SK-N-MC (cell line): ENCODE measurements at regions not wholly inside any gene's neighbourhood (a gene's known extent, or its start where the extent isn't known, plus 50 kb on each side); places are given as distances from the start of the nearest gene placed in this dataset.

ENCODE experiments used
- EZH2 ChIP-seq: fragments of 200-600 bp; sonication (generic); IDR thresholded peaks from one replicate; pipeline ENCODE4 v1.6.1; 2017; ENCODE audit warnings: antibody characterized with exemption
- POLR2AphosphoS5 ChIP-seq: IDR thresholded peaks from 2 replicates; pipeline ENCODE4 v1.6.1; 2012; ENCODE audit warnings: mild to moderate bottlenecking, low read depth, low read length, borderline replicate concordance

DNA sequence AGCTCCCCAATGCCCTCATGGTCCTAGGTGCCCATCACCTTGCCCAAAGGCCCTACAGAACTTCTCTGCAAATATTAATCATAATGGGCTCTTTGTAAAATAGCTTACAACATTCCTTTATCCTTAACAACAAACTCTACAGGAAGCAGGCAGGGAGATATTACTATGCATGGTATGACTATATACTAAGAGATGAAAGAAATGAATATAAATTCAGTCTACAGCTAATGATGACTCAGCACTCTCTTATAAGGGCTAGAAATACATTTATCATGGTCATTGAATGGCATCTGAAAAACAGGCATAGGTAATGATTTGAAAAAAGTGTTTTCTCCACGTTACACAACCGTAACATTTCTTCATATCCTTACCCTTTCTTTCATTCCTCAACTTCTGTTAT, 254.8 kb upstream of the DSEL start:
- TF ChIP-seq POLR2AphosphoS5 (no peak), EZH2 (no peak)
